ENCODE measurements at regions not wholly inside any gene's neighbourhood (a gene's known extent, or its start where the extent isn't known, plus 50 kb on each side); places are given as distances from the start of the nearest gene placed in this dataset.

- Histone ChIP-seq H3K27me3 (replicated peaks; ENCODE audit: control insufficient read depth, insufficient read depth, low read length) (no peaks in the 10 kb centered on the region; the same call in none of the 2 replicates), H3K4me3 (replicated peaks; ENCODE audit: low read depth, low read length) (no peak overlapping the region), H3K36me3 (ENCODE audit: control insufficient read depth, insufficient read depth, low read length) (no peaks in the 10 kb centered on the region)
- no peak for TF ChIP-seq CTCF (IDR thresholded peaks at IDR 0.05; ENCODE audit: insufficient read depth, low read length, poor library complexity, severe bottlenecking)
- no peak for DNase-seq (ENCODE audit: extremely low read depth, insufficient read length)
Measured at GRCh38 chr20:11248687-11249638, 575.2 kb upstream of the JAG1 start.

GRCh38 chr20:11249683-11250082 lies 575.9 kb upstream of the JAG1 start:
- DNase-seq (ENCODE audit: extremely low read depth, insufficient read length): no peak
- Histone ChIP-seq H3K27me3 (replicated peaks; ENCODE audit: control insufficient read depth, insufficient read depth, low read length) (no peaks in the 10 kb centered on the region; the same call in none of the 2 replicates), H3K36me3 (ENCODE audit: control insufficient read depth, insufficient read depth, low read length) (no peaks in the 10 kb centered on the region), H3K4me3 (replicated peaks; ENCODE audit: low read depth, low read length) (no peak overlapping the region)
- no peak for TF ChIP-seq CTCF (IDR thresholded peaks at IDR 0.05; ENCODE audit: insufficient read depth, low read length, poor library complexity, severe bottlenecking)

GRCh38 chr20:11252447-11252846 lies 578.6 kb upstream of the JAG1 start:
- no peaks in the 10 kb centered on the region; the same call in 1 of the 2 replicates for H3K27me3 ChIP-seq (replicated peaks; ENCODE audit: control insufficient read depth, insufficient read depth, low read length)
- no peaks in the 10 kb centered on the region for H3K36me3 ChIP-seq (ENCODE audit: control insufficient read depth, insufficient read depth, low read length)
- TF ChIP-seq CTCF (IDR thresholded peaks at IDR 0.05; ENCODE audit: insufficient read depth, low read length, poor library complexity, severe bottlenecking): no peak
- H3K4me3 ChIP-seq (replicated peaks; ENCODE audit: low read depth, low read length): no peak overlapping the region
- no peak for DNase-seq (ENCODE audit: extremely low read depth, insufficient read length)

GRCh38 chr20:11255455-11255854 lies 581.7 kb upstream of the JAG1 start:
- H3K4me3 ChIP-seq (replicated peaks; ENCODE audit: low read depth, low read length): no peak overlapping the region
- TF ChIP-seq CTCF (IDR thresholded peaks at IDR 0.05; ENCODE audit: insufficient read depth, low read length, poor library complexity, severe bottlenecking): no peak
- no peak for DNase-seq (ENCODE audit: extremely low read depth, insufficient read length)
- no peaks in the 10 kb centered on the region for H3K27me3 ChIP-seq (replicated peaks; ENCODE audit: control insufficient read depth, insufficient read depth, low read length)
- H3K36me3 ChIP-seq (ENCODE audit: control insufficient read depth, insufficient read depth, low read length): no peaks in the 10 kb centered on the region

GRCh38 chr20:11255860-11256259 lies 582.1 kb upstream of the JAG1 start:
- Histone ChIP-seq H3K27me3 (replicated peaks; ENCODE audit: control insufficient read depth, insufficient read depth, low read length) (no peaks in the 10 kb centered on the region), H3K4me3 (replicated peaks; ENCODE audit: low read depth, low read length) (no peak overlapping the region), H3K36me3 (ENCODE audit: control insufficient read depth, insufficient read depth, low read length) (no peaks in the 10 kb centered on the region)
- DNase-seq (ENCODE audit: extremely low read depth, insufficient read length): no peak
- no peak for TF ChIP-seq CTCF (IDR thresholded peaks at IDR 0.05; ENCODE audit: insufficient read depth, low read length, poor library complexity, severe bottlenecking)
